Stimulated activated naive CD4-positive, alpha-beta T cell treated with Interleukin-2 at 50 U/mL for 16 hours (primary cell): ENCODE measurements at regions not wholly inside any gene's neighbourhood (a gene's known extent, or its start where the extent isn't known, plus 50 kb on each side); places are given as distances from the start of the nearest gene placed in this dataset.
"Not testable (repeated sequence)": the region's sequence is repeated elsewhere in the genome, so short reads cannot be mapped to it uniquely, and the experiment has no call there.

Source experiments
- DNase-seq: peaks from one replicate; lab custom pipeline; 2025; lab: John Stamatoyannopoulos, UW

DNA sequence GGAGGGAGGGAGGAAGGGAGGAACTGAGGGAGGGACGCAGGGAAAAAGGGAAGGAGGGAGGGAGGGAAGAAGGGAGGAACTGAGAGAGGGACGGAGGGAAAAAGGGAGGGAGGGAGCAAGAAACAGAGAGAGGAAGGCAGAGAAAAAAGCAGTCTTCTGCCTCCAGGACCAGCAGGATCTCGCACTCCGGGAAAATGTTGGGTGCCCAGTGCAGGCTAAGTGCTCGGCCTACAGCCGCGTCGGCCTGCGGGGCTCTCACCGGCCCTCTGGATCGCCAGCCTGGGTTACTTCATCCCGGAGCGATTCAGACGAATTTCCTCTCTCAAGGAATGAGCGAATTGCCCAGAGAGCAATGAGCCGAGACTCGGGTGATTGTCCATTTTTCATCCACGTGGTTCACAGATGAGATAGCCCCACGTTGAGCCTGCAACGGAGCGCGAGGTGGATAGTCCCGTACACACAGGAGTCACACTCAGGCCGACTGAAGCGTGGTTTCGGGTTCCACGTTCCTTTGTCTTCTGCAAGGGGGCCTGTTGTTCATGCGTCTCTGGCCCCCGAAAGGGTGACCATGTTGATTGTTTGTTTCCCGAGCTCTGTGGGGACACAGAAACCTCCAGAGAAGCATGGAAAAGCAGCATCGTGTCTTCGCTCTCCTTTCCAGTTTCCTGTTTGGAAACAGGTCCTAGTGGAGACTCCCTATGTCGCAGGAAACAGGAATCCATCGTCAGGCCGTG, 1937.1 kb upstream of the DEFB115 start:
- not testable (repeated sequence) for DNase-seq

DNA sequence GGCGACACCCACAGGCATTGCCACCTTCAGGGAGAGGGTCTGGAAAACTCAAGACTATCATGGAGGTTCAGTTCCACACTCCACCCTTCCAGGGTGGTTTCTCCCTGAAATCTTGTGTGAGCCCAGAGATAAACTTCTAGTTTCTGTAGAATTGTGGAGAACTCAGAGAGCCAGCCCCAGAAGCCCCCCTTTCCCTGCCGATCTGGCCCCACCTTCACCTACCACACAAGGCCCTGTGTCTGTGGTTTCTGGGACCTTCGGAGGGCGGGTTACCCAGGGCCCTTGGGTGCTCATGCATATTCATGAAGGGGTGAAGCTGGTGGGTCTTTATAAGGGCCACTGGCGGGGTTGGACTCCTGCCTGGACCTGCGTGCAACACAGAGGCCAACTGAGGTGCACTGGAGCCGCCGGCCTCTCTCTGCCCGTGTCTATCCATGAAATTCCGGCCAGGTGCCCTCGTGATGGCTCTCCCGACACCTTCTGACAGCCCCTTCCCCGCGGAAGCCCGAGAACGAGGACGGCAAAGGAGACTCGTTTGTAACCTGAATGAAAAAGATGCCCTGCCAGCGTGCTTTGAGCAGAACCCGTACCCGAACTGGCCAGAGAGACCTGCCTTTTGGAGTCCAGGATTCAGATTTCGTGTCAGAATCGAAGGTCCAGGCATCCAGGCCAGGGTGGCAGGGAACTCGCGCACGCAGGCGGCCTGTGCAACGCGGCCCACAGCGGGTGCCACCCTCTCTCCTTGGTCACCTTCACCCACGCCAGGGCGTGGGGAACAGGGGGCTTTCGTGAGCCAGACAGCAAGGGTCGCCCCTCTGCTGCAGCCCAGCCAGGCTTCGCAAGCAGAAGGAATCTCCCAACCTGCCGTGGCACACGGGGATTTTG, 1933.6 kb upstream of the DEFB115 start:
- not testable (repeated sequence) for DNase-seq

DNA sequence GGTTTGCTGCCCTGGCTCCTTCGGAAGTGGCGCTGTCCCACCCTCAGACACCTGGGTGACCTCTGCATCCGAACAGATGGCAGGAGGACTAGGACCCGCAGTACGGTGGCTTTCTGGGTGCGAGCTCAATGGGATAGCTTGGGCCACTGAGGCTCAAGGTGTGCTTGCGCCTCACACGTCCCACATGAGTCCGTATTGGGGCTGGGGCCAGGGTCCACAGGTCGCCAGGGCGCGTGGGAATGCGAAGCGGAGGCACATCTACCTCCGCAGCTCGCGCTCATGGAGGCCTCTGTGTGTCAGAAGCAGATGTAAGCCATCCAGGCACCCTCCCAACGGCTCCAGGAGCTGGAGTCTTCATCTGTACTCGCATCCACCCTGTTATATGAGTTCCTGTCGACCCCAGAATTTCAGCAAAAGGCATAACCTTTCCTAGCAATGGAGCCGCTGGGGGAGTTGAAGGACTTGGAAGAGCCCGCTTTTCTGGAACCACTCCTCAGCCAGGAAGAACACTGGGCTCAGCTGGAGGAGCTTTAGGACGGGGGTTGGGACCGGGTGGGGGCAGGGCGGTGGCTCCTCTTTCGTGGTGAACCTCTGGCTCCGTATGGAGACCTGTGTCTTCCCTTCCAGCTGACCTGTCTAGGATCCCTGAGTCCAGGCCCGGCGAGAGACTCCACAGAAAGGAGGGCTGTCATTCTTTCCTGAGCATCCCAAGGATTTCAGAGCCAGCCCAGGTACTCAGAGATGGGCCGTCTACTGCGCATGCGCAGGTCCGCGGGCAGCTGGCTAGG, 1932.8 kb upstream of the DEFB115 start:
- DNase-seq = not testable (repeated sequence)

DNA sequence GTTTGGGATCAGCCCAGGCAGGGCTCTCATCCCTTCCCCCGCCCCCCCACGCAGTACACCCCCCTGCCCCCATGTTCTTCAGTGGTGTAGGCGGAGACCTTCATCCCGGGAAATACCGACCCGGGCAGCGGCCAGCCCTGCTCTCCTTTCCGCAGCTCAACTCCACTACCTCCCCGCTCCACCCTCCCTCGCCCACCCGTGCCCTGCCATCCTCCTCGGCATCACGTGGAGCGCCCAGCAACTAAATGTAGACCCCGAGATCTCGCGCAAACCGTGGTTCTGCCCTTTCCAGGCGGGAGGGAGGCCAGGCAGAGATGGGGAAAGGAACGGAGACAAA, 1932.2 kb upstream of the DEFB115 start:
- DNase-seq = no peak

DNA sequence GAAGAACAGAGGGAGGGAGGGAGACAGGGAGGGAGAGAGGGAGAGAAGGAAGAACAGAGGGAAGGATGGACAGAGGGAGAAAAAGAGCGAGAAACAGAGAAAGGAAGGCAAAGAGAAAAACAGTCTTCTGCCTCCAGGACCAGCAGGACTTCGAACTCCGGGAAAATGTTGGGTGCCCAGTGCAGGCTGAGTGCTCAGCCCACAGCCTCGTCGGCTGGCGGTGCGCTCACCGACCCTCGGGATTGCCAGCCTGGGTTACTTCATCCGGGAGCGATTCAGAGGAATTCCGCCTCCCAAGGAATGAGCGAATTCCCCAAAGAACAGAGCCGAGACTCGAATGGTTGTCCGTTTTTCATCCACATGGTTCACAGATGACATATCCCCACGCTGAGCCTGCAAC, 1931.7 kb upstream of the DEFB115 start:
- DNase-seq = not testable (repeated sequence)

DNA sequence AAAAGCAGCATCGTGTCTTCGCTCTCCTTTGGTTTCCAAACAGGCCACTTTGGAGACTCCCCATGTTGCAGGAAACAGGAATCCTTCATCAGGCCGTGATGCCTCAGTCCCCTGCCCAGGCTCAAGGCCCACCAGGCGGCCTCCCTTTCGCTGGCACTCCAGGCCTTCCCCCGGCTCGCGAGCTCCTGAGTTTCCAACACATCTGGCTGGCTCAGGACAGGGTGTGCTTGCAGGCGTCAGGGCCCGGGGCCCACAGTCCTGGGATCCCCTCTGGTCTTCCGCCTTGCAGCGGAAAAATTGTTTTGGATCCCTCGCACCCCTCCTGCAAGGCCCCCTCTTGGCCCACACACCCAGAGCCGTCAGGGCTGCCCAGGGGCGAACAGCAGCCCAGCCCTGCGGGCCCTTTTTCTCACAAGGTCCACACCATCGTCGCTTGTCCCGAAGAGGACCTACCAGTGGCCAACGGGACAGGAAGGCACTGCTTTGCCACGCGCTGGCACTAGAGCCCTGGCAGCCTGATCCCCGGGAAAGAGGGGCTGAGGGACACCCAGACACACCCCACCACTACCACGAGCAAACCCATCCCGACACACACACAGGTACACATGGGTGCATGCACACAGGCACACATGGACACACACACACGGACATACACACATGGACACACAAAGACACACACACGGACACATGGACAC, 1930.9 kb upstream of the DEFB115 start:
- no peak for DNase-seq

DNA sequence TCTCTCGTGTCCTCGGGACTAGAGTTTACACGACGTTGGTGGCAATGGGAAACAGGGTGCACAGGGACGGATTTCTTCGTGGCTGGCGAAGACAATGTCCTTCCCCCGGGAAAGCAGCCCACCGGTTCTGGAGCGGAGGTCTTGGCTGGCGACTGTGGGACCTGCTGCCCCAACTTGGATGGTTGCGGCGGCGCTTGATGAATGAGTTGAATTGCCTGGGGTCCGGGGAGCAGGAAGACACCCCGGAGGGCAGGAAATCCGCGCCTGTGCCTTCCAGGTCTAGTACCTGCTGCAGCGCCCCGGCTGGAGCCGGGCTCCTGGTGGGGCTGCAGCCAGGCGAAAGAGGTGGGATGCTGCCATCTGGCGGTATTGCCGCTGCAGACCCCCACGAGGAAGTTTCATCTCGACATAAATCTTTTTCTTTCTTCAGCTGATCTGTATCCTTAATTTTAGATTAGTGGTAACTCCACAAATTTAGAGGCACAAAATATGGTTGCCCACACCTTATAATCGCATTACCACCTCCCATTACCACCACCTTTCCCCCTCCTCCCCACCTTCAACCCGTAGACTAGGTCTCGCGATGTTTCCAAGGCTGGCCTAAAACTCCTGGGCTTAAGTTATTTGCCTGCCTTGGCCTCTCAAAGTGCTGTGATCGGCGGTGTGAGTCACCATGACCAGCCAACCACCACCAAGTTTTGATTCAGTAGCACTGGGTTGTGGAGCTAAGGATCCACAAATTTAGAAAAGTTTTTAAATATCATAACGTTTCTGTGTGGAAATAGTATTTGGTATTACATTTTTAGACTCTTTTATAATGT, 1929.7 kb upstream of the DEFB115 start:
- peak; percentile 17 for DNase-seq

DNA sequence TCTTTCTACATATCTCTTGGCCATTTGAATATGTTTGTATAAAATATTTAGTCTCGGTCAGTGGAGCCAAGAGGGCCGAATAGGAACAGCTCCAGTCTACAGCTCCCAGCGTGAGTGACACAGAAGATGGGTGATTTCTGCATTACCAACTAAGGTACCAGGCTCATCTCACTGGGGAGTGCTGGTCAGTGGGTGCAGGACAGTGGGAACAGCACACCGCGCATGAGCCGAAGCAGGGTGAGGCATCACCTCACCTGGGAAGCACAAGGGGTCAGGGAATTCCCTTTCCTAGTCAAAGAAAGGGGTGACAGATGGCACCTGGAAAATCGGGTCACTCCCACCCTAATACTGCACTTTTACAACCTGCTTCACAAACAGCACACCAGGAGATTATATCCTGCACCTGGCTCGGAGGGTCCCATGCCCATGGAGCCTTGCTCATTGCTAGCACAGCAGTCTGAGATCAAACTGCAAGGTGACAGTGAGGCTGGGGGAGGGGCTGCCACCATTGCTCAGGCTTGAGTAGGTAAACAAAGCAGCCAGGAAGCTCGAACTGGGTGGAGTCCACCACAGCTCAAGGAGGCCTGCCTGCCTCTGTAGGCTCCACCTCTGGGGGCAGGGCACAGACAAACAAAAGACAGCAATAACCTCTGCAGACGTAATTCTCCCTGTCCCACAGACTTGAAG, 1926.9 kb upstream of the DEFB115 start:
- DNase-seq = not testable (repeated sequence)

DNA sequence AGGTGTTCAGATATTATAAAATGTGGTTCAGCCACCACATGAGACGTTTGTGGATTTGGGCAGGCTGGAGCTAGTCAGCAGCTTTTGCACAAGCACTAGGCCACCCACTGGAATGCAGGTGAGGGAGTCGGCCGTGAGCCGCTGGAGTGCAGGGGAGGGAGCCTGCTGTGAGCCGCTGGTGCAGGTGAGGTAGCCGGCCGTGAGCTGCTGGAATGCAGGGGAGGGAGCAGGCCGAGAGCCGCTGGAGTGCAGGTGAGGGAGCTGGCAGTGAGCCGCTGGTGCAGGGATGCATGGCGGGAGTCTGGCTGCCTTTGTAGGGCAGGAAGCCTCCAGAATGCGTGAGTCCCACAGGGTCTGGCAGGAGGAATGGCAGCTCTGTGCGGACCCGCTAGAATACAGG, 1907.6 kb upstream of the DEFB115 start:
- no peak for DNase-seq

DNA sequence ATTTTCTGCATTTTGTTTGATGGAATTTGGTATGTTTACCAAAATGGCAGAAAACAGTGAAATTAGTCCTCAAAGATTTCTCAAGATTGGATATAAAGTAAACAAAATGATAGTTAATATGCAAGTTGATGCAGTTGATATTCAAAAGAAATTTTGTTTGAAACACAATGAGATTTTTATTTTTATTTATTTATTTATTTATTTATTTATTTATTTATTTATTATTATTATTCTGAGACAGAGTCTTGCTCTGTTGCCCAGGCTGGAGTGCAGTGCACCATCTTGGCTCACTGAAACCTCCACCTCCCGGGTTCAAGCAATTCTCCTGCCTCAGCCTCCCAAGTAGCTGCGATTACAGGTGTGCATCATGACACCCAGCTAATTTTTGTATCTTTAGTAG, 1881.5 kb upstream of the DEFB115 start:
- not testable (repeated sequence) for DNase-seq

DNA sequence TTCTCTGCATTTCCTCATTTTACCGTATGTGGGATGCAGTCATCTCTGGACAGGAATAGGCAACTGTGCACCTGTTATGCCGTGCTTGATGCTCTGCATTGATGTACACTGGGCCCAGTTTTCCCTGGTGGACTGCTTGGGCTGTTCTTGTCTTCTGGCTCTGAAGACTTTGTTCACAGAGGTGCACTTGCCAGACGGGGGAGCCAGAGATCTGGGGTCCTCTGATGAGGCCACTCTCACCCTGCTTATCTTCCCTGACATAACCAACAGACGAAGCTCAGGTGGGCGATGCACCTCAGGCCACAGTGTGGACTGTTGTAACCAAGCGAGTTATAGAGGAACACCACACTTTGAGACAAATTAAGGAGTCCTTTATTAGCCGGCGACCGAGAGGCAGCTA, 1864.6 kb upstream of the DEFB115 start:
- not testable (repeated sequence) for DNase-seq

DNA sequence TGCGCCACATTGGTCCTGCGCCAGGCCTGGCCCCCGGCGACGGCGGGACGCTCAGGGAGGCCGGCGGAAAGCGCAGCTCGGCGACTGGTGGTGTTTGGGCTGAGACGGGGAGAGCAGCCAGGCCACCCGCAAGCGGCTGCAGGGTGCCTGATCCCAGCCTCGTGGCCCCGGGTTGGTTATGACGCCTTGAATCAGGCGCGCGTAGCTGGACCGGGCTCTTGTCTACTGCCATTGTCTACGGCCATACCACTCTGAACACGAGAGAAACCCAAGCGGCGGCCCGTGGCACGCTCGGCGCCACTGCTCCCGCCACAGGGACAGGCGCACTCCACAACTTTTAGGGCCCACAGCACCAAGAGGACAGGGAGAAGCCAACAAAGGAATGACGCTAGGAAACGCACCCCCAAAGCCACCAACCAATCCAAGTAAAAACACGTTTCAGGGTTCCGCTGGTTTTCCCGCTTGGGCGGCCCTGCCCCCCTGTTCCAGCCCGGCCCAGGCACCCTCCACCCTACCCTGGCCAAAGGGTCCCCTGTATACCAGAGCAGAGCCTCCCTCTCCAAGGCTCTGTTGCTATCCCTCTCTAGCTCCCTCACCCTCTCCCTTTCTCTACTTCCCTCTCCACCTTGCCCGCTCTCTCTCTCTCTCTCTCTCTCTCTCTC, 1849.3 kb upstream of the DEFB115 start:
- DNase-seq = no peak

DNA sequence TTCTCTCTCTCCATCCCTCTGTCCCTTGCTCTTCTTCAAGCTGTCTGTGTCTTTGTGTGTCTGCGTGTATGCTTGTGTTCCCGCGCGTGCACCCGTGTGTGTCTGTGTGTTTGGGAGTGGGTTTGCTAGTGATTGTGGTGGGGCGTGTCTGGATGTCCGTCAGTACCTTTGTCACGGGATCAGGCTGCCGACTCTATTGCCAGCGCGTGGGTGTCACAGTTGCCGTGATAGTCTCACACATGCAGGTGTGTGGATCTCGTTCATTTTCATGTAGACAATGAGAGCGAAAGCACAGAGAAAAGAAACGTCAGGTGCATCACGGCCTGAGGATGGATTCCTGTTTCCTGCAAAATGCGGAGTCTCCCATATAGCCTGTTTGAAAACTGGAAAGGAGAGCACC, 1848.8 kb upstream of the DEFB115 start:
- not testable (repeated sequence) for DNase-seq

DNA sequence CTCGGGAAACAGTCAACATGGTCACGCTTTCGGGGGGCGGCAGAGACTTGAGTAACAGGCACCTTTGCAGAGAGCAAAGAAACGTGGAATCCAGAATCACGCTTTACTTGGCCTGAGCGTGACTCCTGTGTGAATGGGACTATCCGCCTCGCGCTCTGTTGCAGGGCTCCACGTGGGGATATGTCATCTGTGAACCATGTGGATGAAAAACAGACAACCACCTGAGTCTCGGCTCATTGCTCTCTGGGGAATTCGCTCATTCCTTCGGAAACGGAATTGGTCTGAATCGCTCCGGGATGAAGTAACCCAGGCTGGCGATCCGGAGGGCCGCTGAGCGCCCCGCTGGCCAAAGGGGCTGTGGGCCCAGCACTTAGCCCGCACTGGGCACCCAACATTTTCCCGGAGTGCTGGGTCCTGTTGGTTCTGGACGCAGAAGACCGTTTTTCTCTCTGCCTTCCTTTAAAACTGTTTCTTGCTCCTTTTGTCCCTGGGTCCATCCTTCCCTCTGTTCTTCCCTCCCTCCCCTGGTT, 1848.2 kb upstream of the DEFB115 start:
- not testable (repeated sequence) for DNase-seq

DNA sequence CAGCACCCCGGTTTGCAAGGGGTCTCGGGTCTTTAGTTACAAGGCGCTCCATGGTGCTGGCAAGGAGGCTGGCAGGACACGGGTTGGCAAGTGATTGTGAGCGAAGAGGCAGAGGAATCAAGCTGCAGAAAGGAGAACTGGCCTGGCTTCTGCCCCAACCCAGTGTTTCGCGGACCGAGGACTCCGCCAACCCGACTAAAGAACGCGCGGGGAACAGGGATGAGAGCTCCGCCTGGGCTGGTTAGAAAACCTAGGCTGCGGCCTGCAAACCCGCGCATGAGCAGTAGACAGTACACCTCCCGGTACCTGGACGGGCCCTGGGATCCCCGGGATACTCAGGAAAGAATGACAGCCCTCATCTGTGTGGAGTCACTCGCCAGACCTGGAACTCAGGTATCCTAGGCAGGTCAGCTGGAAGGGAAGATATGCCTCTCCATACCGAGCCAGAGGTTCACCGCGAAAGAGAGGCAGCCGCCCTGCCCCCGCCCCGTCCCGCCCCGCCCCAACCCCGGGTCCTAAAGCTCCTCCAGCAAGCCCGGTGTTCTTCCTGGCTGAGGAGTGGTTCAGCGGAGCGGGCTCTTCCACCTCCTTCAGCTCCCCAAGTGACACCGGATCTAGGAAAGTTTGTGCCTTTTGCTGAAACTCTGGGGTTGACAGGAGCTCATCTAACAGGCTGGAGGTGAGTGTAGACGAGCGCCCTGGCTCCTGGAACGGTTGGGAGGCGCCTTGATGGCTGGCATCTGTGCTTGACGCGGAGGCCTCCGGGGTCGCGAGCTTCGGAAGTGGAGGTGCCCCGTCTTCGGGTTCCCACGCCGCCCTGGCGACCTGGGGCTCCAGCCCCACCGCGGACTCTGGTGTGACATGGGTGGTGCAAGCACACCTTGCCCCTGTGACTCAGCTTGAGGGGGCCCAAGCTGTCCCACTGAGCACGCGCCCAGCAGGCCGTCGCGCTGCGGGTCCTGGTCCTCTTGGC, 1847.3 kb upstream of the DEFB115 start:
- DNase-seq = no peak

DNA sequence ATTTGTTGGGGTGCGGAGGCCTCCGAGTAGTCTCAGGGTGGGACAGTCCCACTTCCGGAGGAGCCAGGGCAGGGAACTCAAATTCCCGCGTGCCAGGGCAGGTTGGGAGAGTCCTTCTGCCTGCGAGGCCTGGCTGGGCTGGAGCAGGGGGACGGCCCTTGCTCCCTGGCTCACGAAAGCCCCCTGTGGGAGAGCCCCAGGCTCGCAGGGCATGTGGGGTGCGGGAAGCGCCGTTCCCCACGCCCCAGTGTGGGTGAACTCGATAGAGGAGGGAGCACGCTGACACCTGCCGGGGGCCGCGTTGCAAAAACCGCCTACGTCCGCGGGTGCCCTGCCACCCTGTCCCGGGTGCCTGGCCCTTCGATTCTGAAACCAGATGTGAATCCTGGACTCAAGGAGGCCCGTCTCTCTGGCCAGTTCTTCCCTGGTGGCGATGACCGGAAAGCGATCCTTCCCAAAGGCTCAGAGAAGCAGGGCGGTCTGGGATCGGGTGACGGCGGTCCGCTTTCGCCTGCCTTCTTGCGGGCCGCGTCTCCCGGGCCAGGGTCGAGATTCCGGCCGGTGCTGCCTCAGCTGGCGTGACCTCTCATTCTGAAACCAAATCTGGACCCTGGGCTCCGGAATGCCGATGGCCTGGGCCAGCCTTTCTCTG, 1846.5 kb upstream of the DEFB115 start:
- no peak for DNase-seq

DNA sequence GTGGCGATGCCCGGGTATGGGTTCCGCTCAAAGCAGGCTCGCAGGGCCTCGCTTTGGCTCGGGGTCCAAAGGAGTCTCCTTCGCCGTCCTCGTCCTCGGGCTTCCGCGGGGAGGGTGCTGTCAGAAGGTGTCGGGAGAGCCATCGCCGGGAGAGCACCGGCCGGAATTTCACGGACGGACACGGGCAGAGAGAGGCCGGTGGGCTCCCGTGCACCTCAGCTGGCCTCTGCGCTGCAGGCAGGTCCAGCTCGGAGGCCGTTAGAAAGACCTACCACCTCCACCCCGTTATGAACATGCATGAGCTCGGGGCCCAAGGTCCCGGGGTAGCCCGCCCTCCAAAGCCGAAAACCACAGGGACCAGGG, 1846.0 kb upstream of the DEFB115 start:
- DNase-seq = not testable (repeated sequence)

DNA sequence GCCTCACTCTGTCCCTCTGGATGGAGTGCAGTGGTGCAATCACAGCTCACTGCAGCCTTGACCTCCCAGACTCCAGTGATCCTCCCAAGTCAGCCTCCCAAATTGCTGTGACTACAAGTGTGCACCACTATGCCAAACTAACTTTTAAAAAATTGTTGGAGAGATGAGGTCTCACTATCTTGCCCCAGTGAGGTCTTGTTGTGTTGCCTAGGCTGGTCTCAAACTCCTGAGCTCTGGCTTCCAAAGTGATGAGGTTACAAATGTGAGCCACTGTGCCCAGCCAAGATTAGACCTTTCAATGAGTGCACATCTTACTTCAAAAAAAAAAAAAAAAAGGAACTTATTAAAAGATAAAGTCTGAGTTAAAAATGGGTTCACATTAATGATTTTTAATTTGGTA, 1838.1 kb upstream of the DEFB115 start:
- no peak for DNase-seq
